HG02840 (cell line): ENCODE measurements at regions not wholly inside any gene's neighbourhood (a gene's known extent, or its start where the extent isn't known, plus 50 kb on each side); places are given as distances from the start of the nearest gene placed in this dataset.
"Not testable (repeated sequence)": the region's sequence is repeated elsewhere in the genome, so short reads cannot be mapped to it uniquely, and the experiment has no call there.

Experiments used
- ATAC-seq: cut with Tn5 transposase; IDR thresholded peaks from one replicate; pipeline ENCODE4 v1.9.1; 2021; ENCODE audit warnings: mild to moderate bottlenecking, moderate library complexity, moderate number of reproducible peaks; ENCODE audit not compliant: unreplicated experiment, low FRiP score

DNA sequence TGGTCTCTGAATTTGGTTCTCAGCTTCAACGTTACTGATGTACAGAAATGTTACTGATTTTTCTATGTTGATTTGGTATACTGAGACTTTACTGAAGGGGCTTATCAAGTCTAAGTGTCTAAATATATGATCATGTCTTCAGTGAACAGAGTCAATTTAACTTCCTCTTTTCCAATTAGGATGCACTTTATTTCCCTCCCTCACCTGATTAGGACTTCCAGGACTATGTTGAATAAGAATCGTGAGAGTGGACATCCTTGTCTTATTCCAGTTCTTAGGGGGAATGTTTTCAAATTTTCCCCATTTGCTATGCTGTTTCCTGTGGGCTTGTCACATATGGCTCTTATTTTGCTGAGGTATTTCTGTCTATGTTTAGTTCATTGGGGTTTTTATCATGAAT, 349.5 kb downstream of the PRR16 start:
- ATAC-seq = no peak

DNA sequence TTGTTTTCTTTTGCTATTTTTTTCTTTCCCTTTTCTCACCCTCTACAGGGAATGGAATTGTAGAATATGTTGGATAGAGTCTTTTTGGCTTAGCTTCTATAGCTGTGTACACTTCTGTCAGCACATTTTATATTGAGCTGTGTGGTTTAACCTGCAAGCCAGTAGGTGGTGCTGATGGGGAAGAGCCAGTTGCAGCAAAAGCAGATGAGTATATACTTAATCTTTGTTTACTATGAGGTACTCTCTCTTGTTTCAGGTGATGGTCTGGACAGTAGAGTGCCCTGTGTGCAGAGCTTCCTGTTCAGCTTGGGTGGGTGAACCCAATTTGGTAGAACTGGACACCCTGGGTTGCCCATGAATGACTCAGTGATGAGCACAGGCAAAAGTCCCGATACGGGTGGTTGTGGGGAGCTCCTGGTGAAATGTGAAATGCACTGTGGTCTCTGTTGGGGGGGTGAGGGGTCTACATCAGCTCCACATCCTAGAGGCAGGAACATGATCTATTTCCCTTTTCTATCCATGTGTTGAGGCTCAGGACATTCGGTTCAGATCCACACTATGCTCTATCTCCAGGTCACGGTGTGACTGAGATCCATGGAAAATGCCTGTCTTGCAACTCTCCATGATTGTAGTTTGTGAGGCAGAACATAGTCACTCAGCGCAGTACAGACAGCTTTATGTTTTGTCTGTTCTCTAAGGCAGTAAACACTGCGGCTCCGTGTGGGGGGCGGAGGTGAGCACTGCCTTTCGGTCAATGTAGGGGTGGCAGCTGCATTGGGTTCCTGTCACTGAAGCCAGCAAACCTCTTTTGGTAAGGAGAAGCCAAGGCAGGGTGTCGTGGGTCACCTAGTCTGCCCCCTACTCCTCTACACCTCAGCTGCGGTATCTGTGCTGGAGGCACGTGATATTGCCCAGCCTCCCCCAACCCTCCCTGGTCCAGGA, 353.2 kb downstream of the PRR16 start:
- no peak for ATAC-seq

- ATAC-seq = no peak
These were observed 354.0 kb downstream of the PRR16 start for GRCh38 chr5:120818128-120818527.

- no peak for ATAC-seq
These were observed 359.2 kb downstream of the PRR16 start for GRCh38 chr5:120823328-120823727.

- ATAC-seq = not testable (repeated sequence)
These were observed 367.5 kb downstream of the PRR16 start for GRCh38 chr5:120831646-120832045.

GRCh38 chr5:120841830-120842229, 377.7 kb downstream of the PRR16 start:
- ATAC-seq = no peak

DNA sequence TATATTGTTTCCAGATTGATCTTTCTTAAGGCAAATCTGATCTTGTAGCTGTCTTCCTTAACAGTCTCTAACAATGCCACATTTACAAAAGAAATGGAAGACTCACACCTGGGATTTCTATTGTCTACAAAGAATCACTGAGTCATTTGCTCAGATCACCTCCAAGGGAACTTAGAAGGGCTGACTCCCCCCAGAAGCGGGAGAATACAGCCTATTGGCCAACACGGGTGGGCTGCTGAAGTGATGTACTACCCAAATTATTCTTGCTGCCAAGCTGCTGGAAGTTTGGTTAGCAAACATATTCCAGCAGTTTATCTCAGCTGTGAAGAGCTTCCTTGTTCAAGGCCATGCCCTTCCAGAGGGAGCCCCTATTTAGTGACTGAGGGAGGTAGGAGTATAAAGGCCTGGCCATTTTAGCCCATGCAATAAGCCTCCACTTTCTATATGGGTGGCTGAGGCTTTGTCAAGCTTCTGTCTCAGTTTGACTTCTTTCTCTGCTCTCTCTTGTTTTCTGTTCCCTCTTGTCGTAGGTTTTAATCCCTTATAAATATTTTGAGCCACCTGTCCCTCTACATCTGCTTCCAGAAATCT, 379.4 kb downstream of the PRR16 start:
- ATAC-seq = no peak

GRCh38 chr5:120848883-120849282, 384.8 kb downstream of the PRR16 start:
- ATAC-seq = no peak

- no peak for ATAC-seq
These were observed 388.2 kb downstream of the PRR16 start for GRCh38 chr5:120852222-120852860.

GRCh38 chr5:120866997-120867396, 402.9 kb downstream of the PRR16 start:
- ATAC-seq = no peak

GRCh38 chr5:120869831-120870230, 405.7 kb downstream of the PRR16 start:
- ATAC-seq = no peak

- no peak for ATAC-seq
These were observed 408.2 kb downstream of the PRR16 start for GRCh38 chr5:120872297-120872696.

DNA sequence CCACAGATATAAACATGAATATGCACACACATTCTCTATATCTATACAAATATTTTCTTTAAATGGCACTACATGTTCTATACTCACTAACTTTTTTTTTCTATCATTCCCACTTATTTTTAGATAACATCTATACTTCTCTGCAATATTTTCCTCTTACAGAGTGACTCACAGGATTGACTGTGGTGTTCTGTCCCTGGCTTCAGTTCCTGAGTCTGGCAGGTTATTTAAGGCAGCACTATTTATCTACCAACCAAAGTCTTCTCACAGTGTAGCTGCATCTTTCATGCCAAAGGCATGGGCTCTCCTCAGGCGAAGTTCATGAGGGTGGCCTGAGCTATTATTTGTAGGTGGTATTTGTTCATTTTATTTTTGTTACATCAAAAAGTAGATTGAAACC, 409.0 kb downstream of the PRR16 start:
- ATAC-seq = no peak

GRCh38 chr5:120874081-120874862, 410.2 kb downstream of the PRR16 start:
- ATAC-seq = no peak

DNA sequence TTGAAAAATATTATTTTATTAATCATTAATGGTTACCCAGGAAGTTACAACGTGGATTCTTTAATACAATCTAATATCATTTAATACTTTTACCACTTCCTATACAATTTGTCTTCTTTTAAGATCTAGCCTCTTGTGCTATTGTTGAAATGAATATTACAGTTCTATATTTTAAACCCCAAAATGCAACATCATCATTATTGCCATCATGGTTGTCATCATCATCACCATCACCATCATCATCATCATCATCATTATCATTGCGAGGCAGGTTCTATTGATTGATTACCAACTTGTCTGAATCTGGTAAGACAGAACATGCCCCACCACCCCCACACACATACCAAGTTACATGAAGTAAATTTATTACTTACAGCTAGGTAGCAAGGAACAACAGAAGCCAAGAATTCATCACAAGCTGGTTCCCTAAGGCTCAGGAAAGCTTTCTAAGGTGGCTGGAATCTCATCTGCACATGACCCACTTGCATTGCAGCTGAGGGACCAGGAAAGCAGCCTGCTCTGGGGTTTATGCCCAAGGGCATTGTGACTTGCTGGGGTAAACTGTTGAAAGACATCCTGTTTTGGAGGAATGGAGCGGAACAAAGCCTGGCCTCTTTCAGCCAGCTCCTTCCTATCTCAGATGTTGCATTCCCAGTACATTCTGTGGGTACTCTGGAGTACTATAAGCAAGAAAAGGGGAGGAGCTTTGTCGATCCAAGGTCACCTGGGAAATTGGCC, 418.1 kb downstream of the PRR16 start:
- no peak for ATAC-seq

- ATAC-seq = no peak
These were observed 422.3 kb downstream of the PRR16 start for GRCh38 chr5:120886351-120886860.

DNA sequence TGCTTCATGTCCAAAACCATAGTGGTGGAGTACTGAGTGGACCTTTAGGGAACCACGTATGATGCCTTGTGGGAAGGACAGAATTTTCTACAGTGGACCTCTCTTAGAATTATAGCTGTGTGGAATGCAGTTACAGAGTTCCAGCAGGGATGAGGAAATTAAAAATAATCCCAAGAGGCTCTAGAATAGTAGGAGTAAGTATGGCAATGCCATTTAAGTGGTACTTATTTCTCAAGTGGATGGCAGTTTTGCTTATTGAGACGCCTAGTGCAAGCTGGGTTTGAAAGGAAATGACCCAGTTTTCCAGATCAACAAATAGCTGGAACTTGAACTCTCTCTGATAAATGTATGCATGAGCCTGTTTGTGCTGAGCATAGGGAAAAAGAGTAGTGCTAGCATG, 431.6 kb downstream of the PRR16 start:
- ATAC-seq = no peak

- no peak for ATAC-seq
These were observed 437.1 kb downstream of the PRR16 start for GRCh38 chr5:120901199-120901598.

DNA sequence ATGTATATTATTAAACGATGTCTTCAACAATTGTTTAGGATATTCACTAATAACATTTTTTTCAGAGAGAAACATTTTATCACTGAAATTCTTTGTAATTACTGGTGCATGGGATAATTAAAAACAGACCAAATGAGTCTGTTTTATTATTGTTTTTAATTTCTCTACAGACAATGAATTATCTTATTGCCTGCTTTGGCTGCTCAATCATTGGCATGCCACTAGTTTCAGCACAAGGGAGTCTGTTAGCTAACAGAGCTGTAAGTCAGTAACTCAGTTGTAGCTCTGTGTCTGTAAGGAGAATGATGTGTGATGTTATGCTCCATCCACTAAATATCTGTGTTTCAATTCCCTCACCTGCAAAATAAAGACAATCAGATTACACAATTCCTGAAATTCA, 443.9 kb downstream of the PRR16 start:
- no peak for ATAC-seq

DNA sequence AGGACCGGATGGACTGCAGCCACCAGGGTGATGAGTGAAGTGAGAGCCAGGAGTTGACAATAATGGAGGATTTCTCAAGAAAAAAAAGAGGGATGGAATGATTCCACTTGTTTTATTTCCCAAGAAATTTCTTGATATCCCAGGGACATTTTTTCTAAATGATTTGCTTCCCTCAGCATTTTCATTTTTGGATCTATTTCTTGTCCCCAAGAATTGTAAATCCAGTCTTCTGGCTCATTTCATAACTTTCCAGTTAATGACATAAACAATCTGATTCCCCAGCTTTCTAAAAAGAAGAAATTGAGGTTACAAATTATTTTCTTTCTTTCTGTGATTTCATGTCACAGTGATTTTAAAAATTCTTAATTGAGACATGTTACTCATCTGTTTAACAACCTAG, 446.5 kb downstream of the PRR16 start:
- ATAC-seq = no peak
